ENCODE measurements at regions not wholly inside any gene's neighbourhood (a gene's known extent, or its start where the extent isn't known, plus 50 kb on each side); places are given as distances from the start of the nearest gene placed in this dataset.

DNA sequence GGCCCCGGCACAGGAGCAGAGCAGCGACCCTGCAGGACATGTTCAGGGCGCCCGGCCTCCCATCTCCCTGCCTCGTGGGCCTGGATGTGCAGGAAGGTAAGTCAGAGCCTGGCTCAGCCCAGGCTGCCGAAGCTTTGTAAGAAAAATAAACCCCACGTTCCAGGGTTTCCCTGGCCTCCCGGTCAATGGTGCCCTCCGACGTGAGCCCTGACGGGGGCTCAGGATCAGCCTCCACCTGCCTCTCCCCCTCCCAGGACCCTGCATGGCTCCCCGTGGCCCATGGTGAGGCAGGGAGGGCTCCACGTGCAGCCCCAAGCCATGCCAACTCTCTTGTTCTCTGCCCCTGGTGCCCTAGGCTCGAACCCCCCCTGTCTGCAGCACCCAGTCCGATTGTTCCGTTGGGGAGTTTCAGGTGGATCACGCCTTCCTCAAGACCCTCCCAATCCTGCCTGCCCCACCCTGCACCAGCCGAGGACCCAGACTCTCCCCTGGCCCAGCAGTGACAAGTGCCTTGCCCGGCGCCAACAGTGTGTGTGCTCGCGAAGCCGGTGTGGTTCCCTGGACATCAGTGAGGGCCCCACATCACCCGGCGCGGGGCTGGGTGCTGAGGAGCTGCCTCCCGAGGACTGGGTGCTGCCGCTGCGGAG lies 73.2 kb downstream of the PDGFA start:
- Histone ChIP-seq H3K36me3 (replicated peaks; ENCODE audit: insufficient read depth, low read length) (no peaks in the 10 kb centered on the region), H3K4me1 (ENCODE audit: low read length) (no peaks in the 10 kb centered on the region), H3K9me3 (replicated peaks; ENCODE audit: insufficient read depth, low read length) (no peaks in the 10 kb centered on the region), H3F3A (ENCODE audit: insufficient read depth, low read length) (no peaks in the 10 kb centered on the region), H3K4me3 (ENCODE audit: low read length) (no peak overlapping the region), H3K9ac (ENCODE audit: low read length) (no peak overlapping the region), H4K20me1 (ENCODE audit: insufficient read depth, low read length) (no peaks in the 10 kb centered on the region), H3K79me2 (ENCODE audit: low read length) (no peaks in the 10 kb centered on the region), H3K27me3 (replicated peaks; ENCODE audit: insufficient read depth, low read length) (no peaks in the 10 kb centered on the region), H3K9me2 (replicated peaks; ENCODE audit: insufficient read depth, low read length) (no peaks in the 10 kb centered on the region), H3K27ac (ENCODE audit: low read length) (no peak overlapping the region), H3K4me2 (ENCODE audit: low read depth, low read length) (no peak overlapping the region), H2AFZ (ENCODE audit: low read length) (no peak overlapping the region)
- TF ChIP-seq, protein P1, sequence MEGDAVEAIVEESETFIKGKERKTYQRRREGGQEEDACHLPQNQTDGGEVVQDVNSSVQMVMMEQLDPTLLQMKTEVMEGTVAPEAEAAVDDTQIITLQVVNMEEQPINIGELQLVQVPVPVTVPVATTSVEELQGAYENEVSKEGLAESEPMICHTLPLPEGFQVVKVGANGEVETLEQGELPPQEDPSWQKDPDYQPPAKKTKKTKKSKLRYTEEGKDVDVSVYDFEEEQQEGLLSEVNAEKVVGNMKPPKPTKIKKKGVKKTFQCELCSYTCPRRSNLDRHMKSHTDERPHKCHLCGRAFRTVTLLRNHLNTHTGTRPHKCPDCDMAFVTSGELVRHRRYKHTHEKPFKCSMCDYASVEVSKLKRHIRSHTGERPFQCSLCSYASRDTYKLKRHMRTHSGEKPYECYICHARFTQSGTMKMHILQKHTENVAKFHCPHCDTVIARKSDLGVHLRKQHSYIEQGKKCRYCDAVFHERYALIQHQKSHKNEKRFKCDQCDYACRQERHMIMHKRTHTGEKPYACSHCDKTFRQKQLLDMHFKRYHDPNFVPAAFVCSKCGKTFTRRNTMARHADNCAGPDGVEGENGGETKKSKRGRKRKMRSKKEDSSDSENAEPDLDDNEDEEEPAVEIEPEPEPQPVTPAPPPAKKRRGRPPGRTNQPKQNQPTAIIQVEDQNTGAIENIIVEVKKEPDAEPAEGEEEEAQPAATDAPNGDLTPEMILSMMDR (IDR thresholded peaks at IDR 0.05; ENCODE audit: low read length): no peak
- TF ChIP-seq EZH2 (optimal IDR thresholded peaks at IDR 0.05; ENCODE audit: low read depth, low read length) (no peak), EZH2phosphoT487 (IDR thresholded peaks at IDR 0.05; ENCODE audit: low read length) (no peak)
- DNase-seq: no peak
